K562 (cell line): ENCODE measurements at regions not wholly inside any gene's neighbourhood (a gene's known extent, or its start where the extent isn't known, plus 50 kb on each side); places are given as distances from the start of the nearest gene placed in this dataset.

Experiments
- ATAC-seq: fragments of 200-7000 bp; cut with Tn5 transposase; 3 replicates; pipeline ENCODE4 v1.9.1; 2020; ENCODE audit warnings: moderate library complexity
- BruUV-seq: library from RNA; stranded (reverse); fragments of 400-500 nt; replicated peaks from 2 replicates; lab custom pipeline; 2021; lab: Mats Ljungman, UMichigan
- CTCF ChIA-PET: fragments of 300-600 bp; formaldehyde crosslinking; extraction: SDS; loops from one replicate; lab custom pipeline; 2021; ENCODE audit warnings: low intra/inter-chr PET ratio; lab: Yijun Ruan, JAX
- POLR2A ChIA-PET: fragments of 300-600, 350-650 bp; sonication (Branson Sonifier 250); formaldehyde crosslinking; extraction: SDS; loops from one replicate; lab custom pipeline; 2021; ENCODE audit warnings: antibody characterized with exemption, inconsistent platforms; lab: Yijun Ruan, JAX
- DNase-seq, 4 experiments: peaks; one replicate each; pipeline versions ENCODE4 v3.0.0 to v3.0.0-alpha.2; 2011 to 2018; ENCODE audit warnings: low spot score in 3 of 4, mixed read lengths in 3 of 4; ENCODE audit errors: extremely low read depth in 1 of 4
- FAIRE-seq: peaks from 2 replicates; lab custom pipeline; 2011; peaks lifted over from hg19 to GRCh38; lab: Jason Lieb, UNC
- H2AFZ ChIP-seq: 2 replicates; pipeline ENCODE4 v1.6.0; 2011; ENCODE audit warnings: low read depth, low read length, control low read depth, inconsistent platforms
- H3K27ac ChIP-seq: fragments of 200-600 bp; 3 replicates; pipeline ENCODE4 v1.8.0; 2011; ENCODE audit warnings: low read depth, mild to moderate bottlenecking, control low read depth, inconsistent platforms, low read length, moderate library complexity, mixed read lengths; ENCODE audit errors: extremely low read depth
- H3K27me3 ChIP-seq, 2 experiments: fragments of 300-600 bp in 1 of 2; 2 replicates in 1 of 2; 3 replicates in 1 of 2; pipeline versions ENCODE4 v1.6.0 to v1.8.0; 2011; ENCODE audit warnings: inconsistent platforms in 2 of 2, low read length in 2 of 2, mild to moderate bottlenecking in 1 of 2, mixed read lengths in 1 of 2, moderate library complexity in 1 of 2; ENCODE audit not compliant: control insufficient read depth in 2 of 2, insufficient read depth in 2 of 2
- H3K36me3 ChIP-seq: fragments of 300-600 bp; 3 replicates; pipeline ENCODE4 v1.8.0; 2011; ENCODE audit warnings: mild to moderate bottlenecking, low read length, inconsistent platforms; ENCODE audit not compliant: control insufficient read depth, insufficient read depth
- H3K4me1 ChIP-seq, 2 experiments: fragments of 200-600 bp in 1 of 2; replicated peaks in 1 of 2; 2 replicates in 1 of 2; 3 replicates in 1 of 2; pipeline versions ENCODE4 v1.5.1 to v1.8.0; 2011; ENCODE audit warnings: inconsistent platforms in 2 of 2, low read length in 2 of 2, mild to moderate bottlenecking in 1 of 2, mixed read lengths in 1 of 2, moderate library complexity in 1 of 2; ENCODE audit not compliant: control insufficient read depth in 2 of 2, insufficient read depth in 2 of 2
- H3K4me2 ChIP-seq: 2 replicates; pipeline ENCODE4 v1.6.1; 2011; ENCODE audit warnings: low read length, control low read depth, inconsistent platforms, mixed read lengths; ENCODE audit not compliant: insufficient read depth
- H3K4me3 ChIP-seq: fragments of 200-600 bp; sonication (generic), shearing (Covaris generic); 2 replicates; pipeline ENCODE4 v1.5.1; 2016; ENCODE audit warnings: control low read depth, inconsistent platforms
- H3K79me2 ChIP-seq: fragments of 200-600 bp; 3 replicates; pipeline ENCODE4 v1.8.0; 2011; ENCODE audit warnings: low read length, inconsistent platforms; ENCODE audit not compliant: control insufficient read depth, insufficient read depth
- H3K9ac ChIP-seq, 2 experiments: 2 replicates each; pipeline versions ENCODE4 v1.6.0 to v1.6.1; 2011; ENCODE audit warnings: low read depth in 2 of 2, low read length in 2 of 2, control low read depth in 1 of 2, inconsistent platforms in 1 of 2, mild to moderate bottlenecking in 1 of 2, mixed read lengths in 1 of 2; ENCODE audit not compliant: insufficient read depth in 1 of 2
- H3K9me1 ChIP-seq: one replicate; pipeline ENCODE4 v1.6.0; 2011; ENCODE audit warnings: inconsistent platforms, mild to moderate bottlenecking, low read length, moderate library complexity; ENCODE audit not compliant: control insufficient read depth, insufficient read depth
- H3K9me3 ChIP-seq: replicated peaks from 2 replicates; pipeline ENCODE4 v1.5.1; 2011; ENCODE audit warnings: low read depth, low read length, inconsistent platforms; ENCODE audit not compliant: control insufficient read depth, insufficient read depth
- H4K20me1 ChIP-seq: replicated peaks from 2 replicates; pipeline ENCODE4 v1.6.1; 2011; ENCODE audit warnings: low read length, inconsistent platforms, mixed read lengths; ENCODE audit not compliant: control insufficient read depth, insufficient read depth
- CBX8 ChIP-seq: fragments of 200-600 bp; sonication (generic); IDR thresholded peaks from 2 replicates; pipeline ENCODE4 v1.6.1; 2012; ENCODE audit warnings: borderline replicate concordance, mixed run types, low read depth, mild to moderate bottlenecking, moderate library complexity, mixed read lengths, low read length, control low read depth, inconsistent platforms; ENCODE audit not compliant: poor library complexity, severe bottlenecking; ENCODE audit errors: extremely low read depth
- DACH1 ChIP-seq: fragments of 450-650 bp; IDR thresholded peaks from 2 replicates; pipeline ENCODE4 v1.6.1; 2018; ENCODE audit not compliant: partially characterized antibody
- TBL1XR1 ChIP-seq, 2 experiments: IDR thresholded peaks; 2 replicates each; pipeline ENCODE4 v1.6.1; 2012; ENCODE audit warnings: improper control_type of control experiment in 2 of 2, low read length in 2 of 2, mild to moderate bottlenecking in 1 of 2
- ZBTB17 ChIP-seq: fragments of 450-650 bp; formaldehyde crosslinking; IDR thresholded peaks from 2 replicates; pipeline ENCODE4 v1.4.0; 2020; ENCODE audit warnings: mild to moderate bottlenecking
- in situ Hi-C: fragments of 300-500 bp; cut with MboI; formaldehyde crosslinking; loops from 4 replicates; pipeline ENCODE4 v1.15.0; 2018; ENCODE audit warnings: inconsistent platforms, mixed read lengths
- intact Hi-C: fragments of 100-400 bp; cut with micrococcal nuclease; formaldehyde crosslinking; loops from 2 replicates; pipeline ENCODE4 v1.14.2; 2022
- TF ChIP-seq, protein P1 (sequence below): fragments of 250-450 bp; sonication (Bioruptor Pico); IDR thresholded peaks from 2 replicates; pipeline ENCODE4 v1.5.0; 2021; ENCODE audit warnings: mild to moderate bottlenecking, borderline replicate concordance
- TF ChIP-seq, protein P2 (sequence below): sonication (generic); formaldehyde crosslinking; IDR thresholded peaks from 2 replicates; pipeline ENCODE4 v1.8.1; 2023; ENCODE audit warnings: missing genetic modification reagents, mild to moderate bottlenecking, borderline replicate concordance

- TF ChIP-seq, protein P1, sequence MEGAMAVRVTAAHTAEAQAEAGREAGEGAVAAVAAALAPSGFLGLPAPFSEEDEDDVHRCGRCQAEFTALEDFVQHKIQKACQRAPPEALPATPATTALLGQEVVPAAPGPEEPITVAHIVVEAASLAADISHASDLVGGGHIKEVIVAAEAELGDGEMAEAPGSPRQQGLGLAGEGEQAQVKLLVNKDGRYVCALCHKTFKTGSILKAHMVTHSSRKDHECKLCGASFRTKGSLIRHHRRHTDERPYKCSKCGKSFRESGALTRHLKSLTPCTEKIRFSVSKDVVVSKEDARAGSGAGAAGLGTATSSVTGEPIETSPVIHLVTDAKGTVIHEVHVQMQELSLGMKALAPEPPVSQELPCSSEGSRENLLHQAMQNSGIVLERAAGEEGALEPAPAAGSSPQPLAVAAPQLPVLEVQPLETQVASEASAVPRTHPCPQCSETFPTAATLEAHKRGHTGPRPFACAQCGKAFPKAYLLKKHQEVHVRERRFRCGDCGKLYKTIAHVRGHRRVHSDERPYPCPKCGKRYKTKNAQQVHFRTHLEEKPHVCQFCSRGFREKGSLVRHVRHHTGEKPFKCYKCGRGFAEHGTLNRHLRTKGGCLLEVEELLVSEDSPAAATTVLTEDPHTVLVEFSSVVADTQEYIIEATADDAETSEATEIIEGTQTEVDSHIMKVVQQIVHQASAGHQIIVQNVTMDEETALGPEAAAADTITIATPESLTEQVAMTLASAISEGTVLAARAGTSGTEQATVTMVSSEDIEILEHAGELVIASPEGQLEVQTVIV = no peak
- TF ChIP-seq DACH1 = no peak
- TF ChIP-seq, protein P2, sequence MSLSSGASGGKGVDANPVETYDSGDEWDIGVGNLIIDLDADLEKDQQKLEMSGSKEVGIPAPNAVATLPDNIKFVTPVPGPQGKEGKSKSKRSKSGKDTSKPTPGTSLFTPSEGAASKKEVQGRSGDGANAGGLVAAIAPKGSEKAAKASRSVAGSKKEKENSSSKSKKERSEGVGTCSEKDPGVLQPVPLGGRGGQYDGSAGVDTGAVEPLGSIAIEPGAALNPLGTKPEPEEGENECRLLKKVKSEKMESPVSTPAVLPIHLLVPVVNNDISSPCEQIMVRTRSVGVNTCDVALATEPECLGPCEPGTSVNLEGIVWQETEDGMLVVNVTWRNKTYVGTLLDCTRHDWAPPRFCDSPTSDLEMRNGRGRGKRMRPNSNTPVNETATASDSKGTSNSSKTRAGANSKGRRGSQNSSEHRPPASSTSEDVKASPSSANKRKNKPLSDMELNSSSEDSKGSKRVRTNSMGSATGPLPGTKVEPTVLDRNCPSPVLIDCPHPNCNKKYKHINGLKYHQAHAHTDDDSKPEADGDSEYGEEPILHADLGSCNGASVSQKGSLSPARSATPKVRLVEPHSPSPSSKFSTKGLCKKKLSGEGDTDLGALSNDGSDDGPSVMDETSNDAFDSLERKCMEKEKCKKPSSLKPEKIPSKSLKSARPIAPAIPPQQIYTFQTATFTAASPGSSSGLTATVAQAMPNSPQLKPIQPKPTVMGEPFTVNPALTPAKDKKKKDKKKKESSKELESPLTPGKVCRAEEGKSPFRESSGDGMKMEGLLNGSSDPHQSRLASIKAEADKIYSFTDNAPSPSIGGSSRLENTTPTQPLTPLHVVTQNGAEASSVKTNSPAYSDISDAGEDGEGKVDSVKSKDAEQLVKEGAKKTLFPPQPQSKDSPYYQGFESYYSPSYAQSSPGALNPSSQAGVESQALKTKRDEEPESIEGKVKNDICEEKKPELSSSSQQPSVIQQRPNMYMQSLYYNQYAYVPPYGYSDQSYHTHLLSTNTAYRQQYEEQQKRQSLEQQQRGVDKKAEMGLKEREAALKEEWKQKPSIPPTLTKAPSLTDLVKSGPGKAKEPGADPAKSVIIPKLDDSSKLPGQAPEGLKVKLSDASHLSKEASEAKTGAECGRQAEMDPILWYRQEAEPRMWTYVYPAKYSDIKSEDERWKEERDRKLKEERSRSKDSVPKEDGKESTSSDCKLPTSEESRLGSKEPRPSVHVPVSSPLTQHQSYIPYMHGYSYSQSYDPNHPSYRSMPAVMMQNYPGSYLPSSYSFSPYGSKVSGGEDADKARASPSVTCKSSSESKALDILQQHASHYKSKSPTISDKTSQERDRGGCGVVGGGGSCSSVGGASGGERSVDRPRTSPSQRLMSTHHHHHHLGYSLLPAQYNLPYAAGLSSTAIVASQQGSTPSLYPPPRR (CRISPR knock-in tag) = no peak
These were observed 127.3 kb upstream of the RORB start (continued) for GRCh38 chr9:74369844-74370243.

DNA sequence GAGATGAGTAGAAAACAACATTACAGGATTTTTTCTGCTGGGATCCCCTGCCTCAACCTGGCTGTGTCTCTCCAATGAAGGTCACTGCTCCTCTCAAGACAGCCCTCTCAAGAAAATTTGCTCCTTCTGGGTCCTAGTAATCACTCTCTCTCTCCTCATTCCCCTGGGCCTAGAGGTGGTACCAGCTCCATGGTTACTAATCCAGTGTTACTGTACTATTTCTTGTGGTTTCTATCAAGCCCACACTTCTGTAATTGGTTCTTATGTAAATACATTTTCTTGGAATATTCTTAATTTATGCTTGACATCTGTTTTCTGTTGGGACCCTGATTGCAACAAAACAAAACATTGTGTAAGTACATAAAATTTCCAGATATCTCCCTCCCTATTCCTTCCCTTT is 123.8 kb upstream of the RORB start:
- no peak for DNase-seq
- Histone ChIP-seq H3K79me2 (no peaks in the 10 kb centered on the region), H3K9ac (no peak overlapping the region), H3K36me3 (no peaks in the 10 kb centered on the region), H3K4me2 (no peak overlapping the region), H3K9me1 (no peaks in the 10 kb centered on the region), H3K27me3 (no peaks in the 10 kb centered on the region), H3K4me1 (no peaks in the 10 kb centered on the region), H2AFZ (no peak overlapping the region), H3K9me3 (no peaks in the 10 kb centered on the region), H4K20me1 (no peaks in the 10 kb centered on the region), H3K4me3 (no peak overlapping the region), H3K27ac (no peak overlapping the region)
- in situ Hi-C loops (no loop called here), intact Hi-C loops (no loop called here)
- FAIRE-seq = no peak
- ChIA-PET POLR2A (no interaction called here), CTCF (no interaction called here)
- ATAC-seq = no peak
- BruUV-seq = no TSS peak
- TF ChIP-seq ZBTB17 (CRISPR knock-in tag) (no peak), CBX8 (no peak), TBL1XR1 (IDR thresholded peaks at IDR 0.05; ENCODE audit: low read length in 2 of 2) (no peak)
